ENCODE measurements at regions not wholly inside any gene's neighbourhood (a gene's known extent, or its start where the extent isn't known, plus 50 kb on each side); places are given as distances from the start of the nearest gene placed in this dataset.

DNA sequence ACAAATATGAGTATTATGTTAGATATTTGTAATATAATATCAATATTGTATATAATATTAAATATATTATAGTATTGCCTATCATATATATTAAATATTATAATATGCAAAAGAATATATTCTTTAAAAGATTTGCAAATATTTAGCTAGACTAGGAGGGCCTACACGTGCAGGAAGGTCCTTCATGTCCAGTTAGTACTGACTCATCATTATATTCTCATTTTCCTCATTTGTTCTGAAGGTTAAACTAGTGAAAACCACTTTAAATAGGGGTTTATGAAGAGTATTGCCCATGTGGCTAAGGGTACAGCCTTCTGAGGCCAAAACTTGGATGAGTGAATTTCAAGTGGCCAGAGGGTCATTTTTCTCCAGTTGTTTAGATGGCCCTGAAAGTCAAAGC is 293.0 kb upstream of the VRK2 start:
- no peaks in the 10 kb centered on the region for H3K79me2 ChIP-seq (ENCODE audit: control insufficient read depth in 1 of 2, insufficient read depth in 2 of 2, low read length in 2 of 2)
- no peaks in the 10 kb centered on the region; a peak in 2 of 7 replicates for H3K4me1 ChIP-seq (replicated peaks in 1 of 4; ENCODE audit: control insufficient read depth in 3 of 4, insufficient read depth in 4 of 4, low read length in 3 of 4)
- no peaks in the 10 kb centered on the region for H3K23me2 ChIP-seq (ENCODE audit: low read depth, low read length)
- no peak overlapping the region for H3K27ac ChIP-seq (ENCODE audit: low read depth, low read length)
- no peak overlapping the region for H3K9ac ChIP-seq (replicated peaks in 1 of 4; ENCODE audit: extremely low read depth in 1 of 4, low read depth in 3 of 4, low read length in 3 of 4)
- H2BK15ac ChIP-seq (ENCODE audit: low read length) = no peak overlapping the region
- no peaks in the 10 kb centered on the region for H3K79me1 ChIP-seq (ENCODE audit: low read depth, low read length)
- H3K4ac ChIP-seq (replicated peaks; ENCODE audit: insufficient read length, low read depth, low read length) = no peak overlapping the region
- H3K4me2 ChIP-seq (ENCODE audit: insufficient read depth in 1 of 2, low read depth in 2 of 2, low read length in 2 of 2) = no peak overlapping the region
- POLR2A ChIA-PET (ENCODE audit: partially characterized antibody) = no interaction called here
- FAIRE-seq (no peak), DNase-seq (ENCODE audit: low read depth in 1 of 2, low spot score in 2 of 2) (no peak)
- no peak overlapping the region for H2AK5ac ChIP-seq (ENCODE audit: low read depth, low read length)
- H4K8ac ChIP-seq (ENCODE audit: extremely low read depth, insufficient read depth, low read length) = no peak overlapping the region
- H3K9me3 ChIP-seq (ENCODE audit: insufficient read depth in 2 of 2, low read depth in 1 of 2, low read length in 1 of 2) = no peaks in the 10 kb centered on the region
- H3K4me3 ChIP-seq (ENCODE audit: extremely low read depth in 1 of 4, insufficient read depth in 2 of 4, low read depth in 3 of 4, low read length in 4 of 4) = no peak overlapping the region
- no peaks in the 10 kb centered on the region for H3K27me3 ChIP-seq (replicated peaks in 1 of 4; ENCODE audit: control insufficient read depth in 3 of 4, extremely low read depth in 1 of 4, insufficient read depth in 3 of 4, low read length in 3 of 4)
- H2BK12ac ChIP-seq (ENCODE audit: low read depth, low read length) = no peak overlapping the region
- H2BK120ac ChIP-seq (replicated peaks; ENCODE audit: low read depth, low read length) = peak overlapping the region; percentile 48
- H2BK5ac ChIP-seq (ENCODE audit: low read depth, low read length) = no peak overlapping the region
- H4K91ac ChIP-seq (replicated peaks; ENCODE audit: insufficient read length, low read length) = no peak overlapping the region
- H3K36me3 ChIP-seq (ENCODE audit: control insufficient read depth in 2 of 4, insufficient read depth in 4 of 4, low read length in 3 of 4) = no peaks in the 10 kb centered on the region
- WGBS, 2 experiments (ENCODE audit: extremely low coverage in 1 of 2, insufficient coverage in 1 of 2, insufficient read length in 1 of 2, insufficient replicate concordance in 2 of 2, low coverage in 1 of 2, low lambda C conversion rate in 2 of 2, missing lambda C conversion rate in 1 of 2) = 93% methylated on average over 1 of the region's 1 CpG; no CpG with 5 or more reads in 1 of the 2 experiments
- H2BK20ac ChIP-seq (ENCODE audit: low read length) = no peak overlapping the region
- H4K5ac ChIP-seq (ENCODE audit: insufficient read length, low read depth, low read length) = no peak overlapping the region
- no peak overlapping the region for H3K14ac ChIP-seq (ENCODE audit: insufficient read length)
- no peak overlapping the region for H2AFZ ChIP-seq (ENCODE audit: low read length)
- TF ChIP-seq CBX5 (IDR thresholded peaks at IDR 0.05; ENCODE audit: low read depth, low read length) = no peak
- no peaks in the 10 kb centered on the region for H4K20me1 ChIP-seq (replicated peaks in 1 of 2; ENCODE audit: control insufficient read depth in 1 of 2, insufficient read depth in 2 of 2, low read length in 2 of 2)
- no peak overlapping the region for H3K56ac ChIP-seq (replicated peaks; ENCODE audit: insufficient read length, low read depth, low read length)
- CTCF ChIA-PET (ENCODE audit: partially characterized antibody) = no interaction called here
- no peak overlapping the region for H3K18ac ChIP-seq (ENCODE audit: extremely low read depth, low read length)
- no peak overlapping the region for H3K23ac ChIP-seq (ENCODE audit: insufficient read length)

Data from H1 (cell line).